ENCODE measurements at regions not wholly inside any gene's neighbourhood (a gene's known extent, or its start where the extent isn't known, plus 50 kb on each side); places are given as distances from the start of the nearest gene placed in this dataset.

DNA sequence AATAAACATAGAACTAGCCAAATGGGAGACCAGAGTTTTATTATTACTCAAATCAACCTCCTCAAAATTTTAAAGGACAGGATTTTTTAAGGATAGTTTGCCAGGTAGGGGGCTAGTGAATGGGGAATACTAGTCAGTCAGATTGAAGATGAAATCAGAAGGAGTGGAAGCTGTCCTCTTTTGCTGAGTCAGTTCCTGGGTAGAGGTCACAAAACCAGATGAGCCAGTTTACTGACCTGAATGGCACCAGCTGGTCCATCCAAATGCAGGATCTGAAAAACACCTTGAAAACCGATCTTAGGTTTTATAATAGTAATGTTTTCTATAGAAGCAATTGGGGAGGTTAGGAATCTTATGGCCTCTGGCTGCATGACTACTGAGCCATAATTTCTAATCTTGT, 558.2 kb downstream of the PKHD1 start (continued):
- TF ChIP-seq ZNF221 (tag by site-specific recombination; IDR thresholded peaks at IDR 0.05; ENCODE audit: borderline replicate concordance) (no peak), MYNN (tag by site-specific recombination; IDR thresholded peaks at IDR 0.05; ENCODE audit: borderline replicate concordance) (no peak), IKZF3 (tag by site-specific recombination; IDR thresholded peaks at IDR 0.05) (no peak), ZNF266 (tag by site-specific recombination; IDR thresholded peaks at IDR 0.05; ENCODE audit: low read depth) (no peak)
- TF ChIP-seq, protein P1, sequence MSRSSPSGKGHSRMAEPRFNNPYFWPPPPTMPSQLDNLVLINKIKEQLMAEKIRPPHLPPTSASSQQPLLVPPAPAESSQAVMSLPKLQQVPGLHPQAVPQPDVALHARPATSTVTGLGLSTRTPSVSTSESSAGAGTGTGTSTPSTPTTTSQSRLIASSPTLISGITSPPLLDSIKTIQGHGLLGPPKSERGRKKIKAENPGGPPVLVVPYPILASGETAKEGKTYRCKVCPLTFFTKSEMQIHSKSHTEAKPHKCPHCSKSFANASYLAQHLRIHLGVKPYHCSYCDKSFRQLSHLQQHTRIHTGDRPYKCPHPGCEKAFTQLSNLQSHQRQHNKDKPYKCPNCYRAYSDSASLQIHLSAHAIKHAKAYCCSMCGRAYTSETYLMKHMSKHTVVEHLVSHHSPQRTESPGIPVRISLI (tag by site-specific recombination; IDR thresholded peaks at IDR 0.05): no peak

DNA sequence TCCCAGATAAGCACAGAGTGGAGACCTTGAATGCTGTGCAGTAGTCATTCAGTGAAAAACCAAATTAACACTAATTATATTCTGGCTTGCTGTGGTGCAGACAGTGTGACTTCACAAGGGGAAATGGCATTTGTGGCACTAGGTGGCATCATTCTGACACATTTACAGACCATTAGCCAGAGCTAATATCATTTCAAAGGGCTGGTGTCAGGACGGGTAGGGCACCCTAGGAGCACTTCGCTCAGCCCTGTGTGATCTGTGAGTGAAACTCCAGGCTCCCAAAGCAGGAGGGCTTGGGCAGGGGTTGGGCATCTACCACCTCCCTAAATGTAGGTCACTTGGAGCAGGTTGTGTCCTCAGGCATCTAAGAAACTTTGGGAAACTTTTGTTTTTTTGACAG, 555.8 kb downstream of the PKHD1 start:
- H3K4me3 ChIP-seq (ENCODE audit: low read depth, low read length): no peak overlapping the region
- ChIA-PET POLR2A (no interaction called here), CTCF (interaction anchor here (0.6 to 0.7 kb wide), 2 partner anchors 143 to 635 kb away, joined by 3 to 6 read pairs; no protein-coding TSS in a partner anchor)
- H3K9me3 ChIP-seq (ENCODE audit: control insufficient read depth, insufficient read depth, low read depth, low read length): no peaks in the 10 kb centered on the region
- H3K27ac ChIP-seq (ENCODE audit: extremely low read depth, low read depth, low read length): no peak overlapping the region
- no peaks in the 10 kb centered on the region for H3K36me3 ChIP-seq (ENCODE audit: control insufficient read depth in 2 of 2, insufficient read depth in 1 of 2, low read length in 2 of 2)
- TF ChIP-seq ZNF341 (tag by site-specific recombination; IDR thresholded peaks at IDR 0.05; ENCODE audit: low read depth): no peak
- no peak for TF ChIP-seq ZNF664 (tag by site-specific recombination; IDR thresholded peaks at IDR 0.05)
- TF ChIP-seq ZNF530 (tag by site-specific recombination; IDR thresholded peaks at IDR 0.05; ENCODE audit: low read depth): no peak
- TF ChIP-seq KLF10 (tag by site-specific recombination; IDR thresholded peaks at IDR 0.05): no peak
- no peak for TF ChIP-seq SP2 (tag by site-specific recombination; IDR thresholded peaks at IDR 0.05)
- TF ChIP-seq SCRT1 (tag by site-specific recombination; IDR thresholded peaks at IDR 0.05; ENCODE audit: borderline replicate concordance): no peak
- TF ChIP-seq RBAK (tag by site-specific recombination; IDR thresholded peaks at IDR 0.05): no peak
- TF ChIP-seq ZNF658 (tag by site-specific recombination; IDR thresholded peaks at IDR 0.05): no peak
- TF ChIP-seq ZNF114 (tag by site-specific recombination; IDR thresholded peaks at IDR 0.05): no peak
- TF ChIP-seq ZFP37 (tag by site-specific recombination; IDR thresholded peaks at IDR 0.05): no peak
- no peak for TF ChIP-seq ZNF433 (tag by site-specific recombination; IDR thresholded peaks at IDR 0.05; ENCODE audit: low read depth)
- TF ChIP-seq ZFP41 (tag by site-specific recombination; IDR thresholded peaks at IDR 0.05; ENCODE audit: borderline replicate concordance): no peak
- no peaks in the 10 kb centered on the region for H3K4me1 ChIP-seq (ENCODE audit: control insufficient read depth, insufficient read depth, low read length)

GRCh38 chr6:51533962-51534361, 553.5 kb downstream of the PKHD1 start:
- ChIA-PET POLR2A (no interaction called here), CTCF (no interaction called here)
- no peaks in the 10 kb centered on the region for H3K36me3 ChIP-seq (ENCODE audit: control insufficient read depth in 2 of 2, insufficient read depth in 1 of 2, low read length in 2 of 2)
- no peak overlapping the region for H3K4me3 ChIP-seq (ENCODE audit: low read depth, low read length)
- H3K27ac ChIP-seq (ENCODE audit: extremely low read depth, low read depth, low read length): no peak overlapping the region
- no peak for TF ChIP-seq ZNF16 (tag by site-specific recombination; IDR thresholded peaks at IDR 0.05; ENCODE audit: low read depth)
- no peak for TF ChIP-seq ZNF600 (tag by site-specific recombination; IDR thresholded peaks at IDR 0.05)
- TF ChIP-seq GLIS1 (tag by site-specific recombination; IDR thresholded peaks at IDR 0.05): no peak
- no peak for TF ChIP-seq ZNF146 (tag by site-specific recombination; IDR thresholded peaks at IDR 0.05)
- no peak for TF ChIP-seq ZNF777 (tag by site-specific recombination; IDR thresholded peaks at IDR 0.05; ENCODE audit: borderline replicate concordance)
- no peak for TF ChIP-seq ZNF626 (tag by site-specific recombination; IDR thresholded peaks at IDR 0.05)
- H3K4me1 ChIP-seq (ENCODE audit: control insufficient read depth, insufficient read depth, low read length): no peaks in the 10 kb centered on the region
- H3K9me3 ChIP-seq (ENCODE audit: control insufficient read depth, insufficient read depth, low read depth, low read length): no peaks in the 10 kb centered on the region

DNA sequence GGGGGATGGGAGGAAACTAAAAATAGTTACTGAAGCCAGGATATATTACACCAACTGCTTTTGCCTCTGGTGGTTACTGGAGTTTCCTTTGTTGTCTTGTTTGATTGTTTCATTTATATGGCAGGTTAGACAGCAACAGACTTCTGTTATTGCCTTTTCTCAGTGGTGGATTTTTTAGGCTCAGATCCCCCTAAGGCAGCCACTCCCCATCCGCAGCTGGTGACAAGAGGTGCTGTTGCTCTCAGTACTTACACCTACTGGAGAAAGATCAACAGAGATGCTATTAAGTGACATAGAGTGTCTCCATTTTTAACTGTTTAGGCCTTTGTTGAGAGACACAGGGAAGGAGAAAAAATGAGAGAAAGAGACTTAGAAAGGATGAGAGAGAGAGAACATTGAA, 552.1 kb downstream of the PKHD1 start:
- Histone ChIP-seq H3K4me3 (ENCODE audit: low read depth, low read length) (no peak overlapping the region), H3K9me3 (ENCODE audit: control insufficient read depth, insufficient read depth, low read depth, low read length) (no peaks in the 10 kb centered on the region), H3K4me1 (ENCODE audit: control insufficient read depth, insufficient read depth, low read length) (no peaks in the 10 kb centered on the region), H3K27ac (ENCODE audit: extremely low read depth, low read depth, low read length) (no peak overlapping the region), H3K36me3 (ENCODE audit: control insufficient read depth in 2 of 2, insufficient read depth in 1 of 2, low read length in 2 of 2) (no peaks in the 10 kb centered on the region)
- ChIA-PET CTCF (no interaction called here), POLR2A (no interaction called here)
- no peak for TF ChIP-seq ZNF239 (tag by site-specific recombination; IDR thresholded peaks at IDR 0.05)
- TF ChIP-seq, protein P2, sequence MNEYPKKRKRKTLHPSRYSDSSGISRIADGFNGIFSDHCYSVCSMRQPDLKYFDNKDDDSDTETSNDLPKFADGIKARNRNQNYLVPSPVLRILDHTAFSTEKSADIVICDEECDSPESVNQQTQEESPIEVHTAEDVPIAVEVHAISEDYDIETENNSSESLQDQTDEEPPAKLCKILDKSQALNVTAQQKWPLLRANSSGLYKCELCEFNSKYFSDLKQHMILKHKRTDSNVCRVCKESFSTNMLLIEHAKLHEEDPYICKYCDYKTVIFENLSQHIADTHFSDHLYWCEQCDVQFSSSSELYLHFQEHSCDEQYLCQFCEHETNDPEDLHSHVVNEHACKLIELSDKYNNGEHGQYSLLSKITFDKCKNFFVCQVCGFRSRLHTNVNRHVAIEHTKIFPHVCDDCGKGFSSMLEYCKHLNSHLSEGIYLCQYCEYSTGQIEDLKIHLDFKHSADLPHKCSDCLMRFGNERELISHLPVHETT (tag by site-specific recombination; IDR thresholded peaks at IDR 0.05): no peak
- no peak for TF ChIP-seq ZNF280C (tag by site-specific recombination; IDR thresholded peaks at IDR 0.05)
- TF ChIP-seq ZNF513 (tag by site-specific recombination; IDR thresholded peaks at IDR 0.05): no peak

All from HEK293 (cell line).